A673 (cell line): ENCODE measurements at regions not wholly inside any gene's neighbourhood (a gene's known extent, or its start where the extent isn't known, plus 50 kb on each side); places are given as distances from the start of the nearest gene placed in this dataset.

Source experiments
- CTCF ChIP-seq: fragments of 300-800, 200-600 bp; sonication (generic); conservative IDR thresholded peaks from 2 replicates; pipeline ENCODE4 v1.5.1; 2017; ENCODE audit warnings: low read depth, mild to moderate bottlenecking, antibody characterized with exemption, low read length, moderate library complexity, mixed read lengths
- EZH2 ChIP-seq: fragments of 200-600 bp; sonication (generic); IDR thresholded peaks from 2 replicates; pipeline ENCODE4 v1.6.1; 2017; ENCODE audit warnings: borderline replicate concordance, low read depth, mild to moderate bottlenecking, mixed read lengths, antibody characterized with exemption, low read length; ENCODE audit not compliant: poor library complexity, severe bottlenecking

DNA sequence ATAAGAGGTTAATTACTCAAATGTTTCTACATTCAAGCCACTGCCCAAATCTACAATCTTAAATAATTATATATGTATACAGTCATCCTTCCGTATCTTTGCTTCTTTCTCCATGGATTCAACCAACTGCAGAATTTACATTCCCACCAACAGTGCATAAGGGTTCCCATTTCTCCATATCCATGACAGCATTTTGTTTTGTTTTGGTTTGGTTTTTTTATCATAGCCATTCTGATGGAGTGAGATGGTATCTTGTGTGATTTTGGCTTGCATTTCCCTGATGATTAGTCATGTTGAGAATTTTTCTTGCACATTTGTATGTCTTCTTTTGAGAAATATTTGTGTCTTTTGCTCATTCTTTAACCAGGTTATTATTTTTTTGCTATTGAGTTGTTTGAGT is 198.5 kb downstream of the C6orf118 start:
- TF ChIP-seq CTCF: no peak
- no peak for TF ChIP-seq EZH2
